ENCODE measurements at regions not wholly inside any gene's neighbourhood (a gene's known extent, or its start where the extent isn't known, plus 50 kb on each side); places are given as distances from the start of the nearest gene placed in this dataset.

- H3K27ac ChIP-seq: no peak overlapping the region
- no peak for DNase-seq (ENCODE audit: low spot score)
- POLR2A ChIA-PET (ENCODE audit: low non-redundant PET): no interaction called here
- CTCF ChIA-PET: interaction anchor here (0.6 kb wide), 1 partner anchor 74 kb away, joined by 4 read pairs; no protein-coding TSS in a partner anchor
- TF ChIP-seq CTCF (conservative IDR thresholded peaks at IDR 0.05; ENCODE audit: low read depth): no peak
These were observed 219.5 kb upstream of the MIR17HG start for GRCh38 chr13:91127995-91128394.

GRCh38 chr13:91132381-91132780 is 215.1 kb upstream of the MIR17HG start:
- no peak overlapping the region for H3K27ac ChIP-seq
- ChIA-PET CTCF (no interaction called here), POLR2A (ENCODE audit: low non-redundant PET) (no interaction called here)
- no peak for TF ChIP-seq CTCF (conservative IDR thresholded peaks at IDR 0.05; ENCODE audit: low read depth)
- DNase-seq (ENCODE audit: low spot score): no peak

- DNase-seq (ENCODE audit: low spot score): no peak
- ChIA-PET CTCF (no interaction called here), POLR2A (ENCODE audit: low non-redundant PET) (no interaction called here)
- no peak overlapping the region for H3K27ac ChIP-seq
- no peak for TF ChIP-seq CTCF (conservative IDR thresholded peaks at IDR 0.05; ENCODE audit: low read depth)
These were observed 214.7 kb upstream of the MIR17HG start for GRCh38 chr13:91132786-91133185.

GRCh38 chr13:91133941-91134802 is 213.3 kb upstream of the MIR17HG start:
- POLR2A ChIA-PET (ENCODE audit: low non-redundant PET): no interaction called here
- no peak overlapping the region for H3K27ac ChIP-seq
- CTCF ChIA-PET: interaction anchor here (0.7 to 1.0 kb wide), 3 partner anchors 11 to 54 kb away, joined by 3 to 5 read pairs (median 4); no protein-coding TSS in a partner anchor
- DNase-seq (ENCODE audit: low spot score): peak; percentile 48
- TF ChIP-seq CTCF (conservative IDR thresholded peaks at IDR 0.05; ENCODE audit: low read depth): peak; percentile 78

GRCh38 chr13:91134803-91135184 is 212.7 kb upstream of the MIR17HG start:
- no peak overlapping the region for H3K27ac ChIP-seq
- CTCF ChIA-PET: interaction anchor here (0.7 to 1.0 kb wide), 3 partner anchors 12 to 53 kb away, joined by 3 to 5 read pairs (median 4); no protein-coding TSS in a partner anchor
- TF ChIP-seq CTCF (conservative IDR thresholded peaks at IDR 0.05; ENCODE audit: low read depth): no peak
- POLR2A ChIA-PET (ENCODE audit: low non-redundant PET): no interaction called here
- DNase-seq (ENCODE audit: low spot score): no peak

- no peak for TF ChIP-seq CTCF (conservative IDR thresholded peaks at IDR 0.05; ENCODE audit: low read depth)
- ChIA-PET POLR2A (ENCODE audit: low non-redundant PET) (no interaction called here), CTCF (no interaction called here)
- no peak for DNase-seq (ENCODE audit: low spot score)
- H3K27ac ChIP-seq: no peak overlapping the region
These were observed 212.1 kb upstream of the MIR17HG start for GRCh38 chr13:91135376-91135775.

All from RWPE1 (cell line).